K562 (cell line): ENCODE measurements at regions not wholly inside any gene's neighbourhood (a gene's known extent, or its start where the extent isn't known, plus 50 kb on each side); places are given as distances from the start of the nearest gene placed in this dataset.

Source experiments
- ATF3 ChIP-seq, 2 experiments: fragments of 450-650 bp in 1 of 2; sonication (generic) in 1 of 2; formaldehyde crosslinking in 1 of 2; IDR thresholded peaks in 1 of 2; conservative IDR thresholded peaks in 1 of 2; 2 replicates each; pipeline versions ENCODE4 v1.6.1 to v1.8.1; 2016 to 2023; ENCODE audit warnings: mild to moderate bottlenecking in 2 of 2, moderate library complexity in 2 of 2, inconsistent platforms in 1 of 2, missing genetic modification reagents in 1 of 2
- ESRRA ChIP-seq: fragments of 450-650 bp; IDR thresholded peaks from 2 replicates; pipeline ENCODE4 v1.6.1; 2014; ENCODE audit warnings: low read depth, mild to moderate bottlenecking, moderate library complexity, borderline replicate concordance
- FOXA3 ChIP-seq, 2 experiments: fragments of 450-650 bp in 1 of 2; sonication (generic) in 1 of 2; formaldehyde crosslinking; IDR thresholded peaks in 1 of 2; conservative IDR thresholded peaks in 1 of 2; 2 replicates each; pipeline versions ENCODE4 v1.4.0 to v1.8.0; 2020 to 2022; ENCODE audit warnings: mild to moderate bottlenecking in 2 of 2, missing genetic modification reagents in 1 of 2
- POLR2A ChIP-seq: fragments of 450-650 bp; conservative IDR thresholded peaks from 2 replicates; pipeline ENCODE4 v1.6.1; 2016
- POLR2G ChIP-seq: fragments of 200-400 bp; formaldehyde crosslinking; IDR thresholded peaks from 2 replicates; pipeline ENCODE4 v1.6.1; 2017; ENCODE audit warnings: low read depth, mild to moderate bottlenecking, antibody characterized with exemption, low read length, moderate library complexity
- TF ChIP-seq, protein P1 (sequence below): fragments of 250-450 bp; sonication (Bioruptor Pico); IDR thresholded peaks from 2 replicates; pipeline ENCODE4 v1.8.0; 2021; ENCODE audit warnings: moderate library complexity, mild to moderate bottlenecking, inconsistent platforms
- TF ChIP-seq, protein P2 (sequence below), 3 experiments: IDR thresholded peaks in 2 of 3; conservative IDR thresholded peaks in 1 of 3; 2 replicates each; pipeline ENCODE4 v1.5.1; 2011 to 2012; ENCODE audit warnings: low read length in 3 of 3, mild to moderate bottlenecking in 3 of 3, control low read depth in 2 of 3, improper control_type of control experiment in 1 of 3, inconsistent platforms in 1 of 3, low read depth in 1 of 3, mixed read lengths in 1 of 3, moderate library complexity in 1 of 3; ENCODE audit not compliant: insufficient read depth in 2 of 3

DNA sequence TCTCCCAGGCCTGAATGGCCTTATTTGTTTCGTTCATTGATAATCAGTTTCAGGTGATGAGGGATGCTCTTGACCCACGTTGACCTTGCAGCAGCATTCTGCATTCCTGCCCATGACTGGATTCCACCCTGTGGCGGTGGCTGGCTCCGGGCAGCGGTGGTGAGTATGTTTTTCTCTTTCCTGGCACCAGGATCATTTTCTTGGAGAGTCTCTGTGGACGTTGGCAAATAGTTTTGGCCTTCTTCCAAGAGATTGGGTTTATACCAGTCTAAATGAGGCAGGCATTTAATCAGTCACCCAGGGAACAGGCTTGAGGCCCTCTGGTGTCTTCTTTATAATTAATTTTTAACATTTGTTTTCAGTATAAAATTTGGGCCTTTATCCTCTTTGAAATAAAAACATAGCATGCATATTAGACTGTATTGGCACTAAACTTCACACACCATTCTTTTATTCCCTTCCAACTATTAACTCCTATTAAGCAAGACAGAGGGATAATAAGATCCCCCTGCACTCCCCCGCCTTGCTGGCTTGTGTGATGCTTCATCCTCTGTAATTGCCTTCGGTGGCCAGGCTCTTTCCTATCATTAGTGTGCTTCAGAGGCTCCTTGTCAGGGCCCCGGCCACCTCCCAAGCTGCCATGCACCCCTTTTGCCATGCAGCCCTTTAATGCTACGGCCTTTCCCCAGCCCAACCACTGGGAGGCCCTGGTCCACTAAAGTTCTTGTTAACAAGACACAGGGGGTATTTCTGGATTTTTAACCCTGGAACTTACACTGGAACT is 176.2 kb upstream of the TOPAZ1 start:
- TF ChIP-seq, protein P1, sequence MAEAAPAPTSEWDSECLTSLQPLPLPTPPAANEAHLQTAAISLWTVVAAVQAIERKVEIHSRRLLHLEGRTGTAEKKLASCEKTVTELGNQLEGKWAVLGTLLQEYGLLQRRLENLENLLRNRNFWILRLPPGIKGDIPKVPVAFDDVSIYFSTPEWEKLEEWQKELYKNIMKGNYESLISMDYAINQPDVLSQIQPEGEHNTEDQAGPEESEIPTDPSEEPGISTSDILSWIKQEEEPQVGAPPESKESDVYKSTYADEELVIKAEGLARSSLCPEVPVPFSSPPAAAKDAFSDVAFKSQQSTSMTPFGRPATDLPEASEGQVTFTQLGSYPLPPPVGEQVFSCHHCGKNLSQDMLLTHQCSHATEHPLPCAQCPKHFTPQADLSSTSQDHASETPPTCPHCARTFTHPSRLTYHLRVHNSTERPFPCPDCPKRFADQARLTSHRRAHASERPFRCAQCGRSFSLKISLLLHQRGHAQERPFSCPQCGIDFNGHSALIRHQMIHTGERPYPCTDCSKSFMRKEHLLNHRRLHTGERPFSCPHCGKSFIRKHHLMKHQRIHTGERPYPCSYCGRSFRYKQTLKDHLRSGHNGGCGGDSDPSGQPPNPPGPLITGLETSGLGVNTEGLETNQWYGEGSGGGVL (CRISPR knock-in tag): no peak
- TF ChIP-seq POLR2A (no peak), FOXA3 (CRISPR knock-in tag; conservative IDR thresholded peaks at IDR 0.05 in 1 of 2, IDR thresholded peaks at IDR 0.05 in 1 of 2) (no peak), ATF3 (IDR thresholded peaks at IDR 0.05) (no peak), ATF3 (CRISPR knock-in tag; conservative IDR thresholded peaks at IDR 0.05) (no peak), ESRRA (no peak), POLR2G (no peak)
- TF ChIP-seq, protein P2, sequence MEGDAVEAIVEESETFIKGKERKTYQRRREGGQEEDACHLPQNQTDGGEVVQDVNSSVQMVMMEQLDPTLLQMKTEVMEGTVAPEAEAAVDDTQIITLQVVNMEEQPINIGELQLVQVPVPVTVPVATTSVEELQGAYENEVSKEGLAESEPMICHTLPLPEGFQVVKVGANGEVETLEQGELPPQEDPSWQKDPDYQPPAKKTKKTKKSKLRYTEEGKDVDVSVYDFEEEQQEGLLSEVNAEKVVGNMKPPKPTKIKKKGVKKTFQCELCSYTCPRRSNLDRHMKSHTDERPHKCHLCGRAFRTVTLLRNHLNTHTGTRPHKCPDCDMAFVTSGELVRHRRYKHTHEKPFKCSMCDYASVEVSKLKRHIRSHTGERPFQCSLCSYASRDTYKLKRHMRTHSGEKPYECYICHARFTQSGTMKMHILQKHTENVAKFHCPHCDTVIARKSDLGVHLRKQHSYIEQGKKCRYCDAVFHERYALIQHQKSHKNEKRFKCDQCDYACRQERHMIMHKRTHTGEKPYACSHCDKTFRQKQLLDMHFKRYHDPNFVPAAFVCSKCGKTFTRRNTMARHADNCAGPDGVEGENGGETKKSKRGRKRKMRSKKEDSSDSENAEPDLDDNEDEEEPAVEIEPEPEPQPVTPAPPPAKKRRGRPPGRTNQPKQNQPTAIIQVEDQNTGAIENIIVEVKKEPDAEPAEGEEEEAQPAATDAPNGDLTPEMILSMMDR (IDR thresholded peaks at IDR 0.05 in 2 of 3, conservative IDR thresholded peaks at IDR 0.05 in 1 of 3; ENCODE audit: insufficient read depth in 2 of 3, low read depth in 1 of 3, low read length in 3 of 3): peak; percentile 25 to 32 (median 28); a peak in 3 of 6 replicates
